Cardiac fibroblast (primary cell): ENCODE measurements at regions not wholly inside any gene's neighbourhood (a gene's known extent, or its start where the extent isn't known, plus 50 kb on each side); places are given as distances from the start of the nearest gene placed in this dataset.

Source experiments
- DNase-seq, 2 donors: peaks; one replicate each; pipeline versions ENCODE4 v3.0.0 to v3.0.0-alpha.2; 2010; ENCODE audit warnings: low read depth in 2 of 2
- H3K4me3 ChIP-seq, 2 donors: replicated peaks in 1 of 2; 1 replicate in 1 of 2; 2 replicates in 1 of 2; pipeline ENCODE4 v1.5.1; 2011; ENCODE audit warnings: low read depth in 2 of 2, low read length in 2 of 2, mild to moderate bottlenecking in 2 of 2, moderate library complexity in 1 of 2
- TF ChIP-seq, protein P1 (sequence below): IDR thresholded peaks from one replicate; pipeline ENCODE4 v1.5.1; 2011; ENCODE audit warnings: low read depth, mild to moderate bottlenecking, low read length, inconsistent platforms

DNA sequence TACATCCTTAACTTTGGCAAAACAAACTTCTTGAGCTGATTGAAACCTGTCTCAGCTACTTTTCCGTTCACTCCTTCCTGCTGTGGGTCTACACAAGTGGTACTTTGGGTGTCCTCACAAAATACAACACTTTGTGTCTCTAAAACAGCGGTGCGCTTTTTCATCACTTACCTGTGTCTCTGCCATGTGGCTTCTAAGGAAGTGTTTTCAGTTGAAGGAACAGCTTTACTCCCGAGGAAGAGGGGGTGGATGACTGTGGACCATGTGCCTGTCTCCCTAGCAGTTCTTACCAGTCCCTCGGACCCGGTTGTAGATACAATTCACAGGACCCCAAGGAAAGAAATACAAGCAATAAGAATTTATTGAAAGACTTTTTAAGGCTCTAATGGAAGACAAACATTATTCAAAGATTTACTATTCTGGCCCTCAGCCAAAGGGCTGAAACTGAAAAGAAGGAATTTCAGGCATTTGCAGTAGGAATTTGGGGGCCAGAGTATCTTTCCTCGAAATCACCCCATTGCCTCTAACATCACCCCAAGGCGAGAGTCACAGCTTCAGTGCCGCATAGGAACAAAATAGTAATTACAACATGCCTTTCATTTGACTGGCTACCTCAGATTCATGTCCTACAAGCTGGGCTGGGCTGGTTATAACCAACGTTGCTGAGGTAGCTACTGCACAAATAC, 246.3 kb downstream of the ACTR3B start:
- TF ChIP-seq, protein P1, sequence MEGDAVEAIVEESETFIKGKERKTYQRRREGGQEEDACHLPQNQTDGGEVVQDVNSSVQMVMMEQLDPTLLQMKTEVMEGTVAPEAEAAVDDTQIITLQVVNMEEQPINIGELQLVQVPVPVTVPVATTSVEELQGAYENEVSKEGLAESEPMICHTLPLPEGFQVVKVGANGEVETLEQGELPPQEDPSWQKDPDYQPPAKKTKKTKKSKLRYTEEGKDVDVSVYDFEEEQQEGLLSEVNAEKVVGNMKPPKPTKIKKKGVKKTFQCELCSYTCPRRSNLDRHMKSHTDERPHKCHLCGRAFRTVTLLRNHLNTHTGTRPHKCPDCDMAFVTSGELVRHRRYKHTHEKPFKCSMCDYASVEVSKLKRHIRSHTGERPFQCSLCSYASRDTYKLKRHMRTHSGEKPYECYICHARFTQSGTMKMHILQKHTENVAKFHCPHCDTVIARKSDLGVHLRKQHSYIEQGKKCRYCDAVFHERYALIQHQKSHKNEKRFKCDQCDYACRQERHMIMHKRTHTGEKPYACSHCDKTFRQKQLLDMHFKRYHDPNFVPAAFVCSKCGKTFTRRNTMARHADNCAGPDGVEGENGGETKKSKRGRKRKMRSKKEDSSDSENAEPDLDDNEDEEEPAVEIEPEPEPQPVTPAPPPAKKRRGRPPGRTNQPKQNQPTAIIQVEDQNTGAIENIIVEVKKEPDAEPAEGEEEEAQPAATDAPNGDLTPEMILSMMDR = no peak
- no peak for DNase-seq
- H3K4me3 ChIP-seq = no peak overlapping the region

DNA sequence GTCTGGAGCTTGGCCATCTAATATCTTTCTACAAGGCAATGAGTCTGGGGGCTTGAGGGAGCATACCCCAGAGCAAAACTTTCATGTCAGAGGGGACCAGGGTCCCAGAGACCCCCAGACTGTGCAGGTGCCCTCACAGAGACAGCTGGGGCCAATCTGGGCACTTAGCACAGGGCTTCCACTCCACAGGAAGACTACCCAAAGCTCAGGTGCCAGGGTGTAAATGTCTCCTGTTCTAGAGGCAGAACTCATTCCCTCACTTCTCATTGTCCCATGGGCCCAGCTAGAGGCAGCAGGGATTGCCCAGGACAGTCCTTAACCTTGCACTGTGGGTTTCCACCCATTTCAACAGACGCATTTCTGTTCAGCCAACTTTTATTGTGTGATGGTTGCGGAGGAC, 246.9 kb downstream of the ACTR3B start:
- H3K4me3 ChIP-seq = no peak overlapping the region
- TF ChIP-seq, protein P1 = no peak
- no peak for DNase-seq

DNA sequence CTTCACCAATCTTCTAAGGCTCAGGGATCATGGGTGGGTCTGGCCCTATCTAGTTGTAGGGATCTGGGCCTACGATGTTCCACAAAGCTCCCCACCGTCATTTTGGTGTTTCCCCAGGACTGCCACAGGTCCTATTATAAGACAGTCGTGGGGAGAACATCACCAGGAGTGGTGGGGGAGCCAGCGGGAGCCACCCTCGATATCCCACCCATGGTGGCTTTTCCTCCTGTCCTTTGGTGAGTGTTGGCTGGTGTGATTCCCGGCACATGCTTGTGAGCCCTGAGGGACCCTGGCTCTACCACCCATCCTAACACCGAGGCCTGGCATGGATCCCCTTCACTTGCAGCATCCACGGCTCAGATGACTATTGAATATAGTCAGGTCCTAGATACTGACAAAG, 247.4 kb downstream of the ACTR3B start:
- TF ChIP-seq, protein P1 = no peak
- DNase-seq = no peak
- no peak overlapping the region for H3K4me3 ChIP-seq

DNA sequence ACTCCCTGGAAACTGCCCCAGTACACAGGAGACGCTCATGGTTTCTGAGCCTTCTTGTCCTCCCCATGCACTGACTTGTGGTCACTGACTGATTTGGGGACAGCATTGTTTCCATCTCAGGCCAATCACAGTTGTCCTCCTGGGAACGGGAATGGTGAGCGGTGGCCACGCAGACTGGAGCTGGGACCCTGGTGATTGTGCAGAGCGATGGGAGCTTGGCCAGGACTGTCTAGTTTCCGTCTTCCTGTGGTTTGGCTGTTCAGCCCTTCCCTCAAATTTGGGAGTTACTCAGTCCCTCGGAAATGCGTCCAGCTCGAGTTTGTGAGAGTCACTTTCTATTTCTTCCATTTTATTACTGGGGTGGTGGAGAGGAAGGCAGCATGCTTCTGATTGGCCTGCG, 250.9 kb downstream of the ACTR3B start:
- H3K4me3 ChIP-seq = no peak overlapping the region
- DNase-seq = no peak
- TF ChIP-seq, protein P1 = no peak

DNA sequence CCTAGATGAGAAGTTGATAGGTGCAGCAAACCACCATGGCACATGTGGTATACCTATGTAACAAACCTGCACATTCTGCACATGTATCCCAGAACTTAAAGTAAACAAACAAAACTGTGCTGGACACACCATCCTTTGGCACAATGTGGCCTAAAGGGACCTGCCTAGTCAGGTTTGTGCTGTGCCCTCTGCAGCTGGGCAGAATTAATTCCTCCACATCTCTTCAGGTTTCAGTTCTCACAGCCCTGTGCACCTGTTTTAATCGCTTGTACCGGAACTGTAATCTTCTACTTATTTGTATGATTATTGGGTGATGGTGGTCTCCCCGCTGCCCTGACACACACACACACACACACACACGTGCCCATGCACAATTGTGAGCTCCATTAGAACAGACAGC, 252.7 kb downstream of the ACTR3B start:
- TF ChIP-seq, protein P1 = no peak
- no peak for DNase-seq

DNA sequence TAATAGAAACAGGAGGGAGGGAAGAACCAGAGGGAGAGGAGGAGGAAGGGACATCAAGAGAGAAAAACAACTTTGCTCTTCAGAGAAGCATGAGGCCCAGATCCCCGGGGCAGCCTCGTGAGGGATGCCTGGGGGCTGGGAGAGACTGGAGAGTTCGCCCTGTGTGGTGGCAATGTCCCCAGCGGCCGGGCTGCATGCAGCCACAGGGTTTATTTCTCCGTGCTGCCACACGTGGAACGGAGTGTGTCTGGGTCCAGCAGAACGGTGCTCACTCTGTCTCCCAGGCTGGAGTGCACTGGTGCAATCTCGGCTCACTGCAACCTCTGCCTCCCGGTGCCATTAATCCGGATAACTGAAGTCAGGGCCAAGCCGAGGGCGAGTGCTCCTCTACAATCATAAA, 257.7 kb downstream of the ACTR3B start:
- TF ChIP-seq, protein P1 = no peak
- no peak for DNase-seq
- no peak overlapping the region for H3K4me3 ChIP-seq

More for the DNA sequence above, 252.7 kb downstream of the ACTR3B start:
- no peak overlapping the region for H3K4me3 ChIP-seq

DNA sequence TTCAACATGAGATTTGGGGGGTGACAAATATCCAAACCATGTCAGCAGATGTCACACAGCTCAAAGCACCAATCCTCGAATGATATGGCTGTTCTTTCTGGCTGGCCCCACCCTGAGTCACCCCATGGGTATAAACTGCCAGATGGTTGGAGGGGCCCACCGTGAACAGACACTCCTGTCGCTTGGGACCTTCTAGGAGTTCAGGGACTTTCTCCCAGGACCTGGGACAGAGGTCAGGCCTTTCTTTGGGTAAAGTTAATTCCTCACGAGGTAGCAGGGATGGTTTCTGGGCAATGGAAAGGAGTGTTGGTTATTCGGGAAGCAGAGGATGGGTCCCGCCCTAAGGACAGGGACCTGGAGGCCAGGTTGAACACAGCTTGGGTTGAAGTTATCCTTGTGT, 262.0 kb downstream of the ACTR3B start:
- no peak overlapping the region for H3K4me3 ChIP-seq
- no peak for DNase-seq
- TF ChIP-seq, protein P1 = no peak
